Stimulated activated CD4-positive, alpha-beta T cell treated with anti-CD3 and anti-CD28 coated beads, TNF-alpha, amount 100 ng/mL, for 24 hours (primary cell): ENCODE measurements at regions not wholly inside any gene's neighbourhood (a gene's known extent, or its start where the extent isn't known, plus 50 kb on each side); places are given as distances from the start of the nearest gene placed in this dataset.
"Not testable (repeated sequence)": the region's sequence is repeated elsewhere in the genome, so short reads cannot be mapped to it uniquely, and the experiment has no call there.

ENCODE experiments used
- DNase-seq, 3 experiments: peaks; one replicate each; pipeline ENCODE4 v3.0.0-alpha.2; 2020; ENCODE audit warnings: low read depth in 3 of 3

DNA sequence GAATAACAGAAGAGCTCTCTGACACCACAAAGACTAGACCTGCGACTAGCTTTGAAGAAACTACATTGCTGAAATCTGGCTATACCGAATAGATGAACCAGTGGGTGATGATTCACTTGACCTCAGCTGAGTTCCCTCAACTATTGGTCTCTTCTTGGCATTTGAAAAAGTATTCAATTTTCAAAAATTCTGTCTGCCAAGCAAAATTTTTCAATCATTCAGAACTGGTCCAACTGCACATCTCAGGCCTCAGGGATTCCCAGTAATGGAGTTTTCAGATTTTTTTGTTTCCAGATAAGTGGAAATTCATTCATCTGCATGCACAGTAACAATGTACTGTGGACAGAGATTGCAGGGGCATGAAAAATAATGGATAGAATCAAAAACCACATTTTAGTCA is 121.4 kb upstream of the NAA20 start:
- no peak for DNase-seq

GRCh38 chr20:19897891-19898290 is 119.3 kb upstream of the NAA20 start:
- DNase-seq: no peak

DNA sequence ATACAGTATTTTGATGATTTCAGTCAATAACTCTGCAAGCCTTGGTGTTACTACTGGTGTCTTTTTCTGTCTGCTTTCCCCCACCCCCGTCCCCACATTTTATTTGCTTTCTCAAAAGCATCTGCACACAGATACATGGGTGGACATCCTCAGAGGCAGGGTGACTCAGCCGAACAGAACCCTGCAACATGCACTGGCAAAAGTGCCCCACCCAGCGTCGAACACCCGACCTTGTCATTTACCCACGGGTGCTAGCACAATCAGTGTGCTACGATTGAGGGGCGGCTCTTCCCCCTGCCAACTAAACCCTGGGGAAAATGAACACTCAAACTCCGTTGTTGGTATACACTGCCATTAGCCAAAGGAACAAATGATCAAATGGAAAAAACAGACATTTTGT is 115.9 kb upstream of the NAA20 start:
- DNase-seq: no peak

GRCh38 chr20:19903168-19903811 is 113.9 kb upstream of the NAA20 start:
- DNase-seq: no peak

GRCh38 chr20:19907326-19908056 is 109.7 kb upstream of the NAA20 start:
- no peak for DNase-seq

DNA sequence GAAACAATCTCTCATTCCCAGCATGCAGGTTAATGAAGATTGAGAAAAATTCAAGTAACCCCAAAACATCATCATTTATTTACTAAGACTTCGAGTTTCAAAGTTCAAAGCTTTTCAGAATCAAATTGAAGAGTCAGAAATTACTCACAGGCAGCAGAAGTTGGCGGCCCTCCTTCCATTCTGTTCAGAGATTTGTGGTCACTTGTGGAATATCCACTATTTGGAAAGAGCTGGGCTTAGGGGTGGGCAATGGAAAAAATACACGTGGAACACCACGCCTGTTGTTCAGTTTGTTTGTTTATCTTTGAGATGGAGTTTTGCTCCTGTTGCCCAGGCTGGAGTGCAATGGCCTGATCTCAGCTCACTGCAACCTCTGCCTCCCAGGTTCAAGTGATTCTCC is 108.6 kb upstream of the NAA20 start:
- no peak for DNase-seq

GRCh38 chr20:19909725-19910124 is 107.4 kb upstream of the NAA20 start:
- no peak for DNase-seq

GRCh38 chr20:19911810-19912382 is 105.3 kb upstream of the NAA20 start:
- DNase-seq: no peak

DNA sequence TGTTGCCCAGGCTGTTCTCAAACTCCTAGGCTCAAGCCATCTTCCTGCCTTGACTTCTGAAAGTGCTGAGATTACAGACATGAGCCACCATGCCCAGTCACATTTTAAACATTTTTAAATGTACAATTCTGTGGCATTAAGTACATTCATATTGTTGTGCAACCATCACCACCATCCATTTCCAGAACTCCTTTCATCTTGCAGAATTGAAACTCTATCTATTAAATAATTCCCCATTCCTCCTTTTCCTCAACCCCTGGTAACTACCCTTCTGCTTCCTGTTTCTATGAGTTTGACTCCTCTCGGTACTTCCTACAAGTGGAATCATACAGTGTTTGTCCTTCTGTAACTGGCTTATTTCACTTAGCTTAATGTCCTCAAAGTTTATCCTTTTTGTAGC is 103.8 kb upstream of the NAA20 start:
- DNase-seq: no peak

DNA sequence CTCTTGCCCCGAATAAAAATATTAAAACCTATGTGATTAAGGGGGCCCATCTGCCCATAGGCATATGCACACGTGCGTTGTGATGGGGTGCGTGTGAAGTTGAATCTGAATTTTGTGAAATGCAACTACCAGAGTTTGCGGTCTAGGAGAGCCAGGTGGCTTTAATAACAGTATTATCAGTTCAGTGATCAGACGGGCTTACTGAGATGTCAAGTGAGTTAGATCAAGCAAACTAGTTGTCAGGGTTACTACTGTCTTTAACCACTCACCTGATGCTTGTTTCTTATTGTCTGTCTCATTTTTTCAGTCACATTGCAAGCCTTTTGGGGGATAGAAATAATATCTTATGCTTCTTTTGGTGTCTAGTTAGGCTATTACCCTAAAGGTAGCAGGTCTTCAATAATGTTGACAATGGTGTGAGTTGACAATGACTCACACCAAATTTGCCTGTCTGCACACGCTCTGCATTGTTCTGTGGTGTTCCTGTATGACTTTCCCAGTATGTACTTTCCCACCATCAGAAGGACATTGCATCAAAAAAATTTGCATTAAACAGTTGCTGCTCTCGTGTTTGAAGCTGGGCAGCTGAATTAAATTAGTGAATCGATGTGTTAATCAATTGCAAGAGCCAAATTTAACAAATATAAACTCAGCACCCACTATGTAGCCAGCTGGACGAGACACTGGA is 103.1 kb upstream of the NAA20 start:
- no peak for DNase-seq

GRCh38 chr20:19915111-19915798 is 101.9 kb upstream of the NAA20 start:
- no peak for DNase-seq

GRCh38 chr20:19916531-19917485 is 100.4 kb upstream of the NAA20 start:
- no peak for DNase-seq

GRCh38 chr20:19918965-19919329 is 98.2 kb upstream of the NAA20 start:
- no peak for DNase-seq

- DNase-seq: no peak
Observed at GRCh38 chr20:19920381-19921138, 96.6 kb upstream of the NAA20 start.

GRCh38 chr20:19921284-19921793 is 95.8 kb upstream of the NAA20 start:
- no peak for DNase-seq

- not testable (repeated sequence) for DNase-seq
Observed at GRCh38 chr20:19921829-19922228, 95.3 kb upstream of the NAA20 start.

GRCh38 chr20:19922716-19923115 is 94.4 kb upstream of the NAA20 start:
- no peak for DNase-seq

DNA sequence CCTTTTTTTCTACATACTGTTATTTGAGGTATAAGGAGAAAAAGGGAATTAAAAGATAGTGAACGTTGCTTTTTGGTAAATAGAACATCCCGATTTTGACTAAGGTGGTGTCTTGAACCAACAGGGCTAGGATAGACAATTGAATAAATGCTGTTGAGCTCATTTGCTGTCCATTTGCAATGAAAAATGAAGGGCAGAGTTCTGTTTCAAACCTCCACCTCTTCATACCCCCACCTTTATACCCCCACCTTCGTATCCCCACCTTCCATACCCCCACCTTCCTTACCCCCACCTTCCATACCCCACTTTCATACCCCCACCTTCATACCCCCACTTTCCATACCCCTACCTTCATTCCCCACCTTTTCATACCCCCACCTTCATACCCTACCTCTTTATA is 93.4 kb upstream of the NAA20 start:
- no peak for DNase-seq

- no peak for DNase-seq
Observed at GRCh38 chr20:19924255-19924654, 92.9 kb upstream of the NAA20 start.

GRCh38 chr20:19926591-19926990 is 90.6 kb upstream of the NAA20 start:
- DNase-seq: no peak
